Pulmonary artery endothelial cell (primary cell): ENCODE measurements at regions not wholly inside any gene's neighbourhood (a gene's known extent, or its start where the extent isn't known, plus 50 kb on each side); places are given as distances from the start of the nearest gene placed in this dataset.
A peak's percentile ranks its signal among the peaks of the same experiment; 100 is the strongest.
"Not testable (repeated sequence)": the region's sequence is repeated elsewhere in the genome, so short reads cannot be mapped to it uniquely, and the experiment has no call there.

Experiments used
- DNase-seq: peaks from one replicate; pipeline ENCODE4 v3.0.0-alpha.2; 2011; ENCODE audit warnings: low read depth, low spot score

DNA sequence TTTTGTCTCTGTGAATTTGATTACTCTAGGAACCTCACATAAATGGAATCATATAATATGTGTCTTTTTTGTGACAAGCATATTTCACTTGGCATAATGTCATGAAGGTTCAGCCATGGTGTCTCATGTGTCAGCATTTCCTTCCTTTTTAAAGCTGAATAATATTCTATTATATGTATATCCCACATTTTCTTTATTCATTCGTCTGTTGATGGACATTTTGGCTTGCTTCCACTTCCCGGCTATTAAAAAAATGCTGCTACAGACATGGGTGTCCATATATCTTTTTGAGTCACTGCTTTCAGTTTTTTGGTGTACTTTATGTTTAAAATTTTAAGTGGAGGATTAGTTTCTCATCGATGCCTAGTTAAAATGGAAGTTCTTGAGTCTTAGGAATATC is 59.8 kb upstream of the C5orf63 start:
- DNase-seq = peak; percentile 50

DNA sequence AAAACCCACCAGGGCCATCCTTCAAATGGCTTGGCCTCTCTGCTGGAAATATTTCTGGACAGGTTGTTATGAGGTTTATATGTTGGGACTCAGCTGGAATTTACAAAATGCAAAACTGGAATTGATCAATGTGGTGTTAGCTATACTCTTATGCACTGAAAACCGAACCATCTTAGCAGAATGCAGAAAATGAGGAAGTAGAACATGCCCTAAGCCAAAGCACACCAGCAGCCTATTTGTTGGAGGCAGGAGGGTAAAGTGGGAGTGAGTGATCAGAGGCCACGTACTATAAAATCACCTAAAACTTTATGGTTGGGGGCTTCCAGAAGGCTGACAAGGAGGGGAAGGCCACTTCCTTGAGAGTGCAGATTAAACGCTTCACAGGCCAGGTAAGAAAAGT is 63.6 kb upstream of the C5orf63 start:
- DNase-seq = no peak

DNA sequence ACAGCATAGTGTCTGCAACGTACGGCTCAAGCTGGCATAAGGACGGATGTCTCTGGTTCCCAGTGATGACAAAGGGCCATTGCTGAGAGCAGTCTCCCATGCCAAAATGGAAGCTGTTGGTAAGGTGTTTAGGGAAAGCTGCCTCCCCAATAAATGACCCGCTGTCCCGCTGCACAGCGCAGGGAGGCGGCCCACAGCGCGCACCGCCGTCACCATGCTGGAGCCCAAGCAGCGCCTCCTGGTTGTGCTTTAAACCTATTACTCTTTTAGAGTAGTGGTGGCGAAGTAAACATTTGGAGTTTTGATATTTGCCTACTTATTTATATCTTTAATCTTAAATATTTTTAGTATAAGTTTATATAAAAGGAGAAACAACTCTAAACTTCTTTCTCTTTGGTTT is 70.4 kb upstream of the C5orf63 start:
- DNase-seq = no peak

DNA sequence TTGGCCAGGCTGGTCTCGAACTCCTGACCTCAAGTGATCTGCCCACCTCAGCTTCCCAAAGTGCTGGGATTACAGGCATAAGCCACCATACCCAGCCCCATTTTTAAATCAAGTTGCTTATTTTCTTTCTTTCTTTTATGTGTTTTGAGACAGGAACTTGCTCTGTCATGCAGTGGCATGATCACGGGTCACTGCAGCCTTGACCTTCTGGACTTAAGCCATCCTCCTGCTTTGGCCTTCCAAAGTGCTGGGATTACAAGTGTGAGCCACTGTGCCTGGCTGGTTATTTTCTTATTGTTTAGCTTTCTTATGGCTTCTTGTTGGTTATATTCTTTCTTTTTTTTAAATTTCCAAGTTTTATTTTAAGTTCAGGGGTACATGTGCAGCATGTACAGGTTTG is 79.7 kb upstream of the C5orf63 start:
- DNase-seq = no peak

DNA sequence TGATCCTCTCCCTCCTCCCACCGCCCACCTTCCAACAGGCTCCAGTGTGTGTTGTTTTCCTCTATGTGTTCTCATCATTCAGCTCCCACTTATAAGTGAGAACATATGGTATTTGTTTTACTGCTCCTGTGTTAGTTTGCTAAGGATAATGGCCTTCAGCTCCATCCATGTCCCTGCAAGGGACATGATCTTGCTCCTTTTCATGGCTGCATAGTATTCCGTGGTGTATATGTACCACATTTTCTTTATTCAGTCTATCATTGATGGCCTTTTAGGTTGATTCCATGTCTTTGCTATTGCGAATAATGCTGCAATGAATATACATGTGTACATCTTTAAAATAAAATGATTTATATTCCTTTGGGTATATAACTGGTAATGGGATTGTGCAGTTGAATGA is 80.2 kb upstream of the C5orf63 start:
- no peak for DNase-seq

DNA sequence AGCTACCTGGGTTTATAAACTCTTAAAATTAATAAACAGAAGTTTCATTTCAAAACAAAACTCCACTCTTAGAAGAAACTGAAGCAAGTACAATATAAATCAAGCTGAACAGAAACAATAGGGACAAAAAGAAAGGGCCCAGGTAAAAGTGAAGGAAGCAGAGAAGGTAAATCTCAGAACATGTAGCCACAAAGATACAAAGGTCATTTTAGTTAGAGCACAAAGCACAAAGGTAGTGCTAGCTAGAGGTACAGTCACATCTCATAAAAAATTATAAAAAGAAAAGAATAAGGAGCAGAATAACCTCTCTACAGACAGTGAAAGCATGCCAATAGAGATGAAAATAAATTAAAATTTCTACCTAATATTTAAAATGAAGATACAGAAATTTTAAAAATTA is 90.4 kb upstream of the C5orf63 start:
- no peak for DNase-seq

GRCh38 chr5:127170918-127171600 is 97.8 kb upstream of the C5orf63 start:
- no peak for DNase-seq

DNA sequence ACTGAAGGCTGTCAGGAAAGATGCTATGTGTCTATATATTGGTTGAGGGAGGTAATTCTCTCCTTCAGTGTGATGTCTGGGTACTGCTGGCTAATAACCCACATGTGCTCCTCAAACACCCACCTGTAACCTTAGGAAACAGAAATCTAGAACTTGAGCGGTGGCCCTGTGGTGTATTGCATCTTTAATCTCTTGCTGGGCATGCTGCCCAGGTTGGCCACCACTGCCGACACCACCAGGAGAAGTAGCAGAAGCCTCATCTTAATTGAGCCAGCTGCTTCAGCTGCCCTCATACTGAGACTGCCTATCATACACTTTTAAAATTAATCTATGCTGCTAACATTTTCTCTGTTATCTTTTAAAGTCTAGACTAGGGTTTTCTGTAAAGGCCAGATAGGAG is 103.5 kb upstream of the C5orf63 start:
- no peak for DNase-seq

DNA sequence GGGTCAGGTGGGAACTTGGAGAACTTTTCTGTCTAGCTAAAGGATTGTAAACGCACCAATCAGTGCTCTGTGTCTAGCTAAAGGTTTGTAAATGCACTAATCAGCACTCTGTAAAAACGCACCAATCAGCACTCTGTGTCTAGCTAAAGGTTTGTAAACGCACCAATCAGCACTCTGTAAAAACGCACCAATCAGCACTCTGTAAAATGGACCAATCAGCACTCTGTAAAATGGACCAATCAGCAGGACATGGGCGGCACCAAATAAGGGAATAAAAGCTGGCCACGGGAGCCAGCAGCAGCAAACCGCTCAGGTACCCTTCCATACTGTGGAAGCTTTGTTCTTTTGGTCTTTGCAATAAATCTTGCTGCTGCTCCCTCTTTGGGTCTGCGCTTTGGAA is 108.0 kb upstream of the MEGF10 start:
- DNase-seq = not testable (repeated sequence)

GRCh38 chr5:127183332-127183731 is 107.3 kb upstream of the MEGF10 start:
- DNase-seq = no peak

DNA sequence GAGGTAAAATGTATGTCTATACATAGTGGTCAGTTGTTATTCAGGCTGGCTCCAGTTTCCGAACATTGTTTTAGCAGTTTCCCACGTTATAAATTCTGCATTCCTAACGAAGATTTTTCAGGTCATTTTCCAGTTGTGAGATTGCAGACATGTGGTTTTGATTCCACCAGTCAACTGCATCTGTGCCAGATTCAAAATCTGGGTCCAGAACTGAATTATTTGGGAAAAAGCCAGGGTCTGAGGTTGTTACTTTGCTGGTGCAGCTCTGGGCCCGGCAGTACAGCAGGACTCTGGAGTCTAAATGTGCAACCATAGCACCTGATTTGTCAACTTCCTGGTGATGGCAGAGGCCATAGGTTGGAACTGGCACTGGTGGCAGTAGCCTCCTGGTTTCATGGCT is 105.7 kb upstream of the MEGF10 start:
- DNase-seq = no peak

GRCh38 chr5:127186657-127187056 is 103.9 kb upstream of the MEGF10 start:
- DNase-seq = no peak

- no peak for DNase-seq
These were observed 102.9 kb upstream of the MEGF10 start for GRCh38 chr5:127187706-127188105.

GRCh38 chr5:127192150-127192549 is 98.4 kb upstream of the MEGF10 start:
- no peak for DNase-seq

- no peak for DNase-seq
These were observed 97.7 kb upstream of the MEGF10 start for GRCh38 chr5:127192836-127193338.

DNA sequence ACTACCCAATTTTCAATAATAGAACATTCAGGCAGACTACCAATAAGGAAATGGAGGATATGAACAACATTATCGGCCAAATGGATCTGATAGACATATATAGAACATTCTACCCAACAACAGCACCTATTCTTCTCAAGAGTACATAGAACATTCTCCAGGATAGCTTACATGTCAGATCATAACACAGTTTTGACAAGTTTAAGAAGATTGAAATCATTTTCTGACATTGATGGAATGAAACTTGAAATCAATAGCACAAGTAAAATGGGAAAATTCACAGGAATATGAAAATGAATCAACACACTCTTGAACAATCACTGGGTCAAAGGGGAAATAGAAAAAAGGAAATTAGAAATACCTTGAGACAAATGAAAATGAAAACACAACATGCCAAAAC is 94.6 kb upstream of the MEGF10 start:
- DNase-seq = no peak

GRCh38 chr5:127197402-127198167 is 93.0 kb upstream of the MEGF10 start:
- DNase-seq = not testable (repeated sequence)

- DNase-seq = not testable (repeated sequence)
These were observed 87.9 kb upstream of the MEGF10 start for GRCh38 chr5:127202738-127203137.

DNA sequence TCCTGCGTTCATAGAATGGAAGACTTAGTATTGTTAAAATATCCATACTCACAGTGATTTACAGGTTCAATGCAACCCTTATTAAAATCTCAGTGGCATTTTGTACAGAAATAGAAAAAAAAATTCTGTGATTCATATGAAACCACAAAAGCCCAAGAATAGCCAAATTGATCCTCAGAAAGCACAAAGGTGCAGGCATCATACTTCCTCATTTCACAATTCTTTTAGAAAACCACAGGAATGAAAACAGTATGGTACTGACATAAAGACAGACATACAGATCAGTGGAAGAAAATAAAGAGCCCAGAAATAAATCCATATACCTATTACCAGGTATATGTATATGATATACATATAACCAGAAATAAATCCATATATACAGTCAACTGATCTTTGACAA is 86.8 kb upstream of the MEGF10 start:
- no peak for DNase-seq

- DNase-seq = no peak
These were observed 85.4 kb upstream of the MEGF10 start for GRCh38 chr5:127205147-127205546.

DNA sequence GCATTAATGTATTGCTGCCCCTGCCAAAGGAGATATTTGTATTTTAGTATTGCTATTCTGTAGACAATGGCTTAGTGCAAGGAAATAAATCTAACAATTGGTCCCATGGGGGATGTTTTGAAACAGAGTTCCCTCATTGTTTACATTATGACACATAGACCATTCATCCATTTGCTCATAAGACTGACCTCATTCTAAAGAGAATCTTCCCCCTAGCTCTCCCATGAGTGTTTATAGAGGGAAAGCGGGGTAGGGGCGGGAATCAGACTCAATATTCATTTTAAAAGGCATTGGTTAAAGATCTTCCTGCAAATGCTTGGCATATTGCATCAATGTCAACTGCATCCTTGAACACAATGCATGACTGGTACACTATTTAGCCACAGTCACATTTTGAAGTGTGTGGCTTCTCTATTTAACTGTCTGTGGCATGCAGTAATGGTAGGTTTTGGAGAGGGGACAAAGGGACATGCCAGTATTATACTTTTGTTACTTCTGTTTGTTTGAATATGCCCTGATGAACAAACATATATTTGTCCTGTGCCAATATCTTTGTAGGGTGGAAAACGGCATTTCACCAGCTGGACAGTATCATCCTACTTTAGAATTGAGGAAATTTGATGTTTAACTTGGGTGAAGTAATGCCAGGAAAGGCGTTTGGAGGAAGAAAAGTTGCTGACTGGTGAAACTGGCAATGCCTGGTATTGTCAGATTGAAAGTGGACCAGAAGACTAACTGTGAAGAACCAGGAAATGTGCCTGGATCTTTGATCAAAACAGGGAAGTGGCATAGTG is 84.1 kb upstream of the MEGF10 start:
- peak; percentile 83 for DNase-seq

DNA sequence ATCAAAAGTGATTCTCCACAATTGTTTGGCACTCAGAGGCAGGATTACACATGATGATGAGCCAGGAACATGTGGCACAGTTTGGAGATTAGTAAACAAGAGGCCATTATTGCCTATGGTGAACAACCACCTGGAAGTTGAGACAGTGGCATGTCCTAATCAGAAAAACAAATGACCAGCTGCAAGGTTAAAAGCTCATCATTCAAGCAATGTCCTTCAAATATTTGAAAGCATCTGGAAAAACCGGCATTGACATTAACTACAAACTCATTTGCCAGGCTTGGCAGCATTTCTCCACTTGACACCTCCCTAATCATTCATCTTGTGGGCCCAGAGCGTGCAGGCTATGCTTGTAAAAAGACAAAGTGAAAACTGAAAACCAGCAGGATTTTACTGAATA is 80.6 kb upstream of the MEGF10 start:
- DNase-seq = no peak
